GM19467 (cell line): ENCODE measurements at regions not wholly inside any gene's neighbourhood (a gene's known extent, or its start where the extent isn't known, plus 50 kb on each side); places are given as distances from the start of the nearest gene placed in this dataset.
"Not testable (repeated sequence)": the region's sequence is repeated elsewhere in the genome, so short reads cannot be mapped to it uniquely, and the experiment has no call there.

Experiments used
- ATAC-seq: cut with Tn5 transposase; IDR thresholded peaks from one replicate; pipeline ENCODE4 v1.9.1; 2021; ENCODE audit warnings: mild to moderate bottlenecking, moderate library complexity; ENCODE audit not compliant: unreplicated experiment

DNA sequence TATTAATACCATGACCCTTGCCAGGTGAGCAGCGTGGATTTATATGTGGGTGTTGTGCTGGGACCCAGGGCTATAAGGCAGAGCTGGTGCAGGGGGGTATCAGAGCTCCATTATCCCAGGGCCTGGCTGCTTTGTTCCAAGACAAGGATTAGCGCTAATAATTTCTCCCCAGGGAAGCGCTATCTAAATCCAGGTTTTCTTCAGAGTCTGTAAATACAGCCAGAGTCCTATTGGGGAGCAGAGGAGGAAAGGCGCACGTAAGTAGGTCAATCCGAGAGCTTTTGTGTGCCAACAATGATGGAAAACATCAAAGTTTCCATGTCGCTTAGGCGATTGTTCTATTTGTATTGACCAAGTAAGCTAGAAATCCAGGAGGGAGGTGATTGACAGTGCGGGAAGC is 1009.7 kb downstream of the VRK1 start:
- no peak for ATAC-seq

- ATAC-seq: not testable (repeated sequence)
These were observed 1011.4 kb downstream of the VRK1 start for GRCh38 chr14:97808541-97808940.

DNA sequence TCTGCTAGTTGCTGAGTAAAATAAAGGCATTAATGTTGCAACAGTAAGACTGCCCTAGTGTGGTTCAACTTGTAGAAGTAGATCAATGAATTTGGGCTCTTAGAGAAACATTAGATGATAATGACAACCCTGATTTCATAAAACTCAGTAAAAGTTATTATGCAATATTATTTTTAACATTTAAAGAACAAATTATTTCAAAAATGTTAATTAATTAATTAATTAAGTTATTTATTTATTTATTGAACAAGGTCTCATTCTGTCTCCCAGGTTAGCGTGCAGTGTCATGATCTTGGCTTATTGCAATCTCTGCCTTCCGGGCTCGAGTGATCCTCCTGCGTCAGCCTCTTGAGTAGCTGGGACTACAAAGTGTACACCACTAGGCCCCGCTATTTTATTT is 1016.4 kb downstream of the VRK1 start:
- ATAC-seq: no peak

- no peak for ATAC-seq
These were observed 1023.6 kb downstream of the VRK1 start for GRCh38 chr14:97820781-97821180.

GRCh38 chr14:97824218-97824617 is 1027.0 kb downstream of the VRK1 start:
- ATAC-seq: no peak

DNA sequence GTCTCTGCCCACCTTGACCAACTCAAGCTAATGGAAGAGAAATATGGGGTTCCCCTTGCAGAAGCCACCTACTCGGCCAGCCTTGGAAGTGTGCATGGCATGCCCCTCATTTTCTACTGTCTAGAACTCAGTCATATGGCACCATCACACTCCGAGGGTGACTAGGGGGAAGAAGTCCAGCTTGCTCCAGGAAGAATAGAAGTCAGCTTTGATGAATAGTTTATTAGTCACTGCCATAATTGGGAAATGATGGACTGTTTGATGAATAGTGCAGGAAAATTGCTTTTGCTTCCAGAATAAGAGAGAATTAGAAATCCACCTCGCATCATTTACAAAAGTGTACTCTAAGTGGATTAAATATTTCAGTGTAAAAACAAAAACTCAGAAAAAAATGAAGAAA is 1030.6 kb downstream of the VRK1 start:
- ATAC-seq: no peak

- no peak for ATAC-seq
These were observed 1035.6 kb downstream of the VRK1 start for GRCh38 chr14:97832776-97833175.

DNA sequence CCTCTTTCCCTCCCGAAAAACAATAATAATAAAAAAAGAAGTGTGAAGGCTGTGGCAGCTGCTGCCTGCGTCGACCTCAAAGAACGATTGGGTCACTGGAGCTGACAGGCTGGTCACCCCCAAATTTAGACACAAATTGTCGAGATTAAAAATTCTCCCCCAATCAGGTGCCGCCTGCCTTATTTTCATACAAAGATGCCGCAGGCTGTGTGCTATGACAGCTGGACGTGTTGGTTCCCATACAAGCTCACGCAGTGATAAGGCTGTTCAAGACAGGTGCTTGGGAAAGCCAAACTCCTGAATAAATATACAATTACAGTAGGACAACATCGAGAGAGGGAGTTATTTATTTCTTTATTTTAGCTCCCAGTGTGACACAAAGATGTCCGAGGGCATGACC is 1041.8 kb downstream of the VRK1 start:
- no peak for ATAC-seq

DNA sequence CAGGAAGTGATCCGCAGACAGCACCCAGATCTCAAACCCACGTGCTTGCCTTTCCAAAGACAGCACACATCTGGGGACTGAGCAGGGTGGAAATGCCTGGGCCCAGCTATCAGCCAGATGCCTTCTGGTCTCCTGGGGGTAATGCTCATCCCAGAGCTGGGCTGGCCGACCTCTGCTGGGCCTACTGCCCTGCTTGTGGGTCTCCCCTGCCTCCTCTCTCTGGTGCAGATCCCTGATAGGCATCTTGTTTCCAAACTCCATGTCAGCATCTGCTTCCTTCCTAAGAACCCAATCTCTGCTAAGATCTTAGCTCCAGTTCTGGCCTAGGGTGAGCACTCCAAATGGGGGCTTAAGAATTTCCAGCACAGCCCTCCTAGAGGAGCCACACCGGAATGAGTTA is 1043.0 kb downstream of the VRK1 start:
- no peak for ATAC-seq

GRCh38 chr14:97841762-97842161 is 1044.6 kb downstream of the VRK1 start:
- ATAC-seq: no peak

DNA sequence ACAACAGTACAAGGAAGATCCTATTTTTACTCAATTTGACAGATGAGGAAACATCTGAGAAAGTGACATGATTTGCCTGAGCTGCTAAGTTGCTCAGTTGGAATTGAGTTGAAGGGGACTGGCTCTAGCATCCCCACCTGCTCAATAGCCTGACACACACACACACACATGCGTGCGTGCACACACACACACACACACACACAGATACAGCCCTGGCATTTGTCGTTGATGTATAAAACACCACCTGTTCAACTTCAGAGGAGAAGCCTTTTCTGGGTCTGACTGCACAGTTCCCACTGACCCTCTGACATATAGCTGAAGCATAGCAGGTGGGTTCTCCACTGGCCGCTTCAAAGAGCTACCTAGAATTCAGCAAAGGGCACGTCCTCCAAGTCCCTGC is 1045.9 kb downstream of the VRK1 start:
- no peak for ATAC-seq

- no peak for ATAC-seq
These were observed 1046.9 kb downstream of the VRK1 start for GRCh38 chr14:97844042-97844441.

DNA sequence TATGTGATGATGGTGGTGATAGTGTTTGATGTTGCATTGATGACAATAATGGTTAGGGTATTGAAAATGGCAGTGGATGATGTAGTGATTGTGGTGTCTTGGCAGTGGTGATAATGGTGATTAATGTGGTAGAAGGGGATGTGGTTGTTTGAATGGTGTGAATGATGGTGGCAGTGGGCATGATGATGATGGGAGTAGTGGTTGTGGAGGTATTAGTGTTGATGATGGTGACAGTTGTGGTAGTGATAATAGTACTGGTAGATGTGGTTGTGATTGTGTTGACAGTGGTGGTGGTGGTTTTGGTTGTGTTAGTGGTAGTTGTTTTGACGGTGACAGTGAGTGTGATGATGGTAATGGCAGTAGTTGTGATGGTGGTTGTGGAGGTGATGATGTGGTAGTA is 1049.0 kb downstream of the VRK1 start:
- no peak for ATAC-seq

DNA sequence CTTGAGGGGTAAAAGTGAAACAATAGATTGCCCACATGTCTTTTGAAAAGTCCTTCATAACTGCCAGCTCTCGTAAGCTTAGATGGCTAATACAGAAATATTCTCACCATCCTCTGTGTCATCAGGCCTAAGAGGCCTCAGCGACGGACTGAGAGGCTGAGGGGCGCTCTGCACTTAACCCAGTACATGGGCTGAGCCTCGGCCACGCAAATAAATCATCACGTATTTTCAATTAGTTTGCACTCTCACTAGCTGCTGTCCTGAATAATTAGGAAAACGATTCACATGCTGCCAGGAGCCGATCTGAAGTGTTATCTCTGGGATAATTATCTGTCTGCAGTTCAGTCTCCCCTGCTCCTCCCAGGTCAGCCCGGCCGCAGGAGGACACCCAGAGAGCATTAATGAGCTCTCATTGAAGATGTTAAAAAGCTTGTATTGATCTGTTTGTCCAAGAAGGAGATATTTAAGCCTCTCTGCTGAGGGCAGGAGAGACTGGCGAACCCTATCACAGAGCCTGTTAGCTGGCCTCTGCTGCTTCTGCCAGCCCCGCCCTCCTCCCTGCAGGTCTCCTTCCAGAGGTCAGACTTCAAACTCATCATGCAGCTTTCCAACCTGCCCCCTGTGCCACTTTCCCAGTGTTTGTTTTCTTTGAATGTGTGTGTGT is 1051.3 kb downstream of the VRK1 start:
- ATAC-seq: no peak

- no peak for ATAC-seq
These were observed 1053.3 kb downstream of the VRK1 start for GRCh38 chr14:97850466-97850865.

- ATAC-seq: no peak
These were observed 1053.7 kb downstream of the VRK1 start for GRCh38 chr14:97850886-97851285.

DNA sequence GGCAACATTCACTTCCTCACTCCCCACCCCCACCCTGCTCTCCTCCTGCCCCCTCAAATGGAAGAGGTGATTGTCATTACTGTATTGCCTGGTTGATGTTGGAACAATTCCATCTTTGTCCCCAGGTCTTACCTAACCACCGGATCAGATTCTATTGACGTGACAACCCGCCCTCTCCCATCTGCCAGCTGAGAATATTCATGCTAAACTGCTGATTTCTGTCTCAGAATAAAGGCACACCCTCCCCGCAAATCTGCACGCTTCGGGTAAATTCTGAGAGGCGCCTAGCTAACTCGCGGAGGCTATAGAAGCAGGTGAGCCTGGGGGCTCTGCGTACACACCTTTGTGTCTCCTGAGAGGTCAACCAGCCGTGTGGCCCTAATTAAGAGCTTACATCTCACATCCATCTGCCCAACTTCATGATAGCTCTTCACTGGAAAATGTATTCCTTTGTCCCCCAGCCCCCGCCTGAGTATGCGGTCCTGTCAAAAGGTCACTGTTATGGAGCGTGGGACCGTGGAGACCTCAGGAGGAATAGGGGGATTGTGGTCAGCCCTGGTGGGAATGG is 1054.3 kb downstream of the VRK1 start:
- ATAC-seq: no peak

- no peak for ATAC-seq
These were observed 1057.7 kb downstream of the VRK1 start for GRCh38 chr14:97854918-97855317.

DNA sequence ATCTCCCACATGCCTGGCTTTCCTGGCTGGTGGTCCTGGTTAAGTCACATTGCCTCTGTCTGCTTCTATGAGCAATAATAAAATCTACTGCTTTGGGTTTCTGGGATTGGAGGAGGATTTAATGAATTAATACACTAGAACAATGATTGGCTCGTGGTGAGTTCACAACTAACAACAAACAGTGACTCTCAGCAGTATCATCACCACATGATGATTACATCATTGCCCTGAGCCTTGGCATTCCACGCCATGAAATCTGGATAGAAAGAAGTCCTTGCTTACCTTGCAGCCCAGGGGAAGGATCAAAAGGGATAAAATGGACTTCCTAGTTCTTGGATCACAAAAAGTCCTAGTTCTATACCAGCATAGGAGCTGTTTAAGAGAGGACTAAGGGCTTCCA is 1069.0 kb downstream of the VRK1 start:
- ATAC-seq: no peak

DNA sequence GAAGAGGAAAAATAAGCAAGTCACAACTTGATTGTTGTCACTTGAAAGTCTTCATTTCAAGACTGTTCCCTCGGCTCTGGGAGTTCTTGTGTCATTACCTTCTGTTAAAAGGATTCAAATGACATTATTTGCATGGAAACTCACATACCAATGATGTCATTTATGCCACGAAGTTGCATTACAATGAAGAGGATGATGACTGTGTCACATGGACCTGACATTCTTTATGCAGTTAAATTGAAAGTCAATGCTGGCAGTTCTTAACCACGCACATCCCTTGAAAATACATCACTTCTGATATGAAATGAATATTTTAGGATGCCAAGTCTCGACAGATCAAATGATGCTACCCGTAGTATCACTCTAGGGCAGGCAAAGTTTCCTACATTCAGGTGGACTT is 1069.5 kb downstream of the VRK1 start:
- ATAC-seq: no peak

DNA sequence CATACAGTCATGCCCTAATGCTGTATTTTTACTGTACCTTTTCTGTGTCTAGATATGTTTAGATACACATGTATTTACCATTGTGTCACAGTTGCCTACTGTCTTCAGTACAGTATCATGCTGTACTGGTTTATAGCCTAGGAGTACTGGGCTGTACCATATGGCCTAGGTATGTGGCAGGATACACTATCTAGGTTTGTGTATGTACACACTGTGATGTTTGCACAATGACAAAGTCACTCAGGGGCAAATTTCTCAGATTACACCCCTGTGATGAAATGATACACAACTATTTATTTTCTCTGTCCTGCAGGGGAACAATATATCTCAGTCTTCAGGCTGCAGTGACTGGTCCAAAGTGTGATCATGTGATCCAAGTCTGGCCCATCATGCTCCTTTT is 1076.1 kb downstream of the VRK1 start:
- ATAC-seq: no peak

GRCh38 chr14:97874394-97874793 is 1077.2 kb downstream of the VRK1 start:
- no peak for ATAC-seq

DNA sequence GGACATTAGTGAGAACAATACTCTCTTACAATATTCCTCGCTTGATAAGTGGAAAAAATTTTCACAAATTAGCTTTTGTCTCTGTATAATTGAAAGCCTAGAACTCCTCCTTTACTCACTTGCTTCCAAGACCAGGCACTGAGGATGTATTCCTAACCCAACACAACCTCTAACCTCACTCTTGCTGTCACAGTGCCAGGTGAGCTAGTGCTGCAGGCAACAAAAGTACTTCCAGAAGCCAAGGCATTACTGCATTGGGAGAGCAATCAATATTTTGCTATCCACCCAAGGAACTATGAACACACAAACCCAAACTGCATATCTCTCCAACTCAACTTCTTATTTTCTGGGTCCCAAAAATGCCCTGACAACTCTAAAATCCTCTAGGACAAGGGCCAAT is 1081.0 kb downstream of the VRK1 start:
- ATAC-seq: no peak
